Bone marrow (tissue), 2 donors: ENCODE measurements at regions not wholly inside any gene's neighbourhood (a gene's known extent, or its start where the extent isn't known, plus 50 kb on each side); places are given as distances from the start of the nearest gene placed in this dataset.

ENCODE experiments used
- DNase-seq, 2 donors: peaks; one replicate each; lab custom pipeline; 2025; lab: John Stamatoyannopoulos, UW

DNA sequence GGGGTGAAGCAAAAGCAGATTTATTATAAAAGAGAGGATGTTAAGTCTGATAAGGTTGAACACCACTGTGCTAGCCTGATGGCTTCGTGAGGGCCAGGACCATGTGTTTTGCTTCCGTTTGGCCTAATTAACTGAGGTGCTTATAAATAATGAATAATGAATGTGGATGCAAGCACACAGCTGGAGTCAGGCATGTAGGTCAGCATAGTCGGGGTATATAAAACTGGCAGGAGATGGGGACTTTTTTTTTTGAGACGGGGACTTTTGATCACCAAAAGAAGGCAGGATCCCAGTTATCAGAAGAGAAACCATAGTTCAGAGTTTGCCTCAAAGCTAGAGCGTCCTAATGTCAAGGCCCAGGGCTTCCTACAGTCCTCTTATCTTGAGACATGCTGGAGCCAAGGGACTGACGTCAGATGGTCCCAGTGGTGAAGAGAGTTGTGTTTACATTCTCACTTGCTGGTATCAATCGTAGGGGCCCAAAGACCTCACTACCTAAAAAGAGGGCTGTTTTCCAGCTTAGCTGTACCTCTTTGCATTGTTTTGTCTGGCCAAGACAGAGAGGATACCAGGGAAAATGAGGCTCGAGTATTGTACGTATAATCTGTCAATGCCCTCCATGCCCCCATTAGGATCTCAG, 50.4 kb downstream of the RTL9 start:
- DNase-seq: no peak

DNA sequence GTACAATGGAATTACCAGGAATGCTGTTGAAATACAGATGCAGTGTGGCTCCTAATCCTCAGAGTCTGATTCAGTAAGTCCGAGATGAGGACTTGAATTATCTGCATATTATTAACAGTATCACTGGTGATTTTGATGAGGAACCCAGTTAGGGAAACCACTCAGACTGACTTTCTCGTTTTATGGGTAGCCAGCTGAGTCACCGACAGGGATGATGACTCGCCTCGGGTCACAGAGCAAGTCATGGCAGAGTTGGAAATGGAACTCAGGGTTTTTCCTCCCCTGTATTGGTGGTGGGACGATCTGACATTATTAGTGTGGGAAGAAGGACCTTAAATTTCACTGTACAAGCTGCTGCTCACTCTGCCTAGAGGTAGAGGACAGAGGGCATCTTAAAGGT, 51.3 kb downstream of the RTL9 start:
- DNase-seq: peak in 1 of 2 donors; percentile 40

DNA sequence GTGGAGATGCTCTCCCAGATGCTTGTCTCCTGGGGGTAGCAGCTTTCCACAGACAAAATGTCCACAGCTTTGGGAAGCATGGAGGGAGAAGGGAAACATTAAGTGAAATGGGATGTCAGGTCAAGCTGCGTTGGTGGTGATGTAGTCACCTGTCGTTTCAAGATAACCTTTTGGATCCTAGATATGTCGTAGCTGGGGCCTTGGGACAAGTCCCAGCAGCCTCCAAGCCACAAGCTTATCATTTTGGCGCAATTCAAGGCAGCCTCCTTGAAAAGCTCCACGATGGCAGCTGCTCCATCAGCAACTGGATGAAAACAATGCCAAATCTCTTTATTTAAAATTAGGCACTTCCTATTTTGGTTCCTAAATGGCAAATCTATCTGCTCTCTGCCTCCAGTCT, 52.0 kb downstream of the RTL9 start:
- no peak for DNase-seq

DNA sequence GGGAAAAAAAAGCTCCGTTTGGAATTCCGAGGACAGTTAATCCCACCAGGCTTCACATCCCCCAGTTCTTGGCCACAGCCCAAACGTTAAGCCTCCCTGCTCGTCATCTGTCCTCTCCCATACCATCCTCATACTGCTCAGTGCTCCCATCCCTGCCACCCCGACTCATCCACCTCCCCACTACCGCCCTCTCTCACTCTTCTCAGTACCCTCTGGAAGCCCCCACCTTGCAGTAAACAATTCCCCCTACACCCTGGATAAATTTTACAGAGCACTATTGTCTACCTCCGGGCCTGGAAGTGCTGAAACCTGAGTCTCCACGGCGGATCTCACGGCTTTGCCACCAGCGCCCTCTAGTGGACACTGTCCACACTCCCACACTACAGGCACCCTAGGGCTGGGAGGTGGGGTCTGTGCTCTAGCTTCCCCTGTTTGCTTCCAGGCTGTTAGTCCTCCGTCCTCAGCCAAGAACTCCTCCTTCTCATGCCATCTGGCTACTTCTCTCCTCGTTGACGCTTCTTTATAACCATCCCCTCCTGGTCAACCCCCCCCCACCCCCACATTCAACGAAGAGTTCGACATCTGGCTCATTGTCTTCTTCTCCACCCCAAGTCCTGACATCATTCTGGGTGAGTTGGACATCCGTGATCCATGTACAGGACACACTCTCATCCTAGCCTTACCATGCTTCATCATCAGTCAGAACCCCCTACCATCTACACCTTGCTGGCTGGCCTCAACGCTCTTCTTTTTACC, 54.5 kb downstream of the RTL9 start:
- peak; percentile 2 to 54 for DNase-seq

DNA sequence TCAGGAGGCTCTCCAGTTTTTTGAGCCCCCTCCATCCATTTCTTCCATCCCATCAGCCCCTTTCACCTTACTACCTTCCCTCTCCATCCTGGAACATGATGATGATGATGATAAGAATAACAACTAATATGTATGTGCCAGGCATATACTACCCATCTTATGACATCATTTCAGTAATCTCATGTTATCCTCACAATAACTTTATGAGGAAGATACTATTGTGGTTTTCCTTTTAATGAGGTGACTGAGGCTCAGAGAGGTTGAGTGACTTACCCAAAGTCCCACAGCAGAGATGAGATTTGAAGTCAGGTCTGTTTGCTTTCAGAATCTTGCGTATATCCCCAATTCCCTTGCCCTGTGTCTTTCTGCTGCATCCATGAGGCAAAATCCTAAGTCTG, 55.1 kb downstream of the RTL9 start:
- DNase-seq: no peak

DNA sequence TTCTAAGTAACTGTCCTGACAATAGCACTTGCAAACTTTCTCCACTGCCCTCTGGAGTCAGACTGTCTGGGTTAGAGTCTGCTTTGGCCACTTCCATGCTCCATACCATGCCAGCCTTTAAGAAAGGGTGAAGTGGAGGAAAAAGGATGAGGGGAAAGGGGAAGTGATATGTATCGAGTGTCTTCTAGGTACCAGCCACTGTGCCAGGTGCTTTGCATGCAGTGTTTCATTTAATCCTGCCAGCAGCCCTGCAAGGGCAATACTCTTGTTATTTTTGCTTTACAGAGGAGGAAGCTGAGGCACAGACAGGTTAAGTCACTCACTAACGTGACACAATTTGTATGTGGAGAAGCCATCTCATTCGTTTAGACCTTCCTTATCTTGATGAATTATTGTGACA, 55.6 kb downstream of the RTL9 start:
- DNase-seq: no peak

DNA sequence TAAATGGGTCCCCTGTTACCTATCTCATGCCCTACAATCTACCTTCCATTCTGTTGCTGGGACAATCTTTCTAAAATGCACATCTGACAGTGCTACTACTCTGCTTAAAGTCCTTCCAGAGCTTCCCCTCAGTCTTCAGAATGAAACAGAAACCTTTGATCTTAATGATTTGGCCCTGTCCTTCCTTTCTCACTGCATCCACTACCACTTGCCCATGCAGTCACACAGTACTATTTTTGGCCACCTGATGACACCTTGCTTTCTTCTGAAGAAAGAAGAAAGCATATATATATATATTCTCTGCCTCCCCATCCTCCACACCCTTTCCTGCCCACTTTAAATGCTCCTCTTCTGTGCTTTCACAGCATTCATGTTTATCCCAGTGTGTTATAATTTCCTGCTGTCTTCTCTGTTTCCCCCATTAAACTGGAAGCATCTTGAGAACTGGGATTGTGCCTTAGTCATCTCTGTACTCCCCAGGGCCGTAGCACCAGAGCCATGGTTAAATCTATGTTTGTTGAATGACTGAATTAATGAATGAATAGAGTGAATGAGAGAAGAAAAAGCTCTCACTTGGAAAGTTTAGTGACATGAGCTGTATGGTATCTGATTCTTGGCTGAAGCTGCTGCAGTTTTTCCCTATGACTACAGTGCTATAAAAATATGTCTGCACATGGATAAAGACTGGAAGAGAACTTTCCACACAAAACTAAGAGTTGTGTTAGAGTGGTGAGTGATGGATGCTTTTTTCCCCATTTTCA, 56.2 kb downstream of the RTL9 start:
- no peak for DNase-seq

DNA sequence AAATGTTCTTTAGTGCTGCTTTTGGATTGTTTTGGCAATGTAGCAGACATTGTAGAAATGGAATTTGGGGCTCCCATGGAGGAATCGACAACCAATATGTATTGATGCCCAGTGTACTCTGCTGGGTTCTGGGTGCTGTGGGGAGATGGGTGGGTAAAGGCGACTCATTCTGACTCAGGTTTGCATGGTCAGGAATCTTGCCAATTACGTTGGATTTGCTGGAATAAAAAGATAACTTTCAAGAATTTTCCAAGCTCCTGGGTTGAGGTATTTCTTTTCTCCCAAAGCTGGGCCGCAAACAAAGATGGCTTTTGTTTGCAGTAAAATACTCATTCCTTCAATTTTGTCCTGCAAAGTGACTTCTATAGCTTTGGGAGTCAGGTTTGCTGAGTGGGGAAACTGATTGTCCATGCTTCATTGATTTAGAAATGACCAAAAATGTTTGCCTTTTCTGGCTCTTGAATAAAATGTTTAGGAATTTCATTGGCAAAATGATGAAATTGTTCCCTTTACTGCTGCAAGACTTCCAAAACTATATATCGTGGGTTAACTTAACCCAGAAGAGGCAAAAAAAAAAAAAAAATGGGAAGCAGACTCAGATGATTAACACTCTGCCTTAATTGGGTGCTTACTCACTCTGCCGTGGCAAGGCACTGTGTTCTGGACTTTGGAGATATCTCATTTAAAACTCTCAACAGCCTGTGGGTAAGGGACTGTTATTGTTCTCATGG, 57.0 kb downstream of the RTL9 start:
- no peak for DNase-seq

DNA sequence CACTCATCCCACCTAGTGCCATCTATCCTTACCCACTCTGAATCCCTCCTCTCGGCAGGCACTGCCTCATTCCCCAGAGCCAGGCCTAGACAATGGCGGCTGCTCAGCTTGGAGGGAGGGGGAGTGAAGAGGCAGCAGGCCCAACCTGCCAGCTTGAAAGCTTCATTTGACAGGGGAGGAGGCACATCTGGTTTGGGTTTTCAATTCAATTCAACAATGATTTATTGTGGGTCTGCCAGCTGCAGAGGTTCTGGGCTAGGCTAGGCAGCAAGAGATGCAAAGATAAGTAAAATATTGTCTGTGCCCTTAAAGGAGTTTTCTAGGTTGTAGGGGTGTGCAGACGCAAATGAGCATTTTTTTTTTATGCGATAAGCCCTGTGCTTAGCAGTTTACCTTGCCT, 58.5 kb downstream of the RTL9 start:
- DNase-seq: no peak

DNA sequence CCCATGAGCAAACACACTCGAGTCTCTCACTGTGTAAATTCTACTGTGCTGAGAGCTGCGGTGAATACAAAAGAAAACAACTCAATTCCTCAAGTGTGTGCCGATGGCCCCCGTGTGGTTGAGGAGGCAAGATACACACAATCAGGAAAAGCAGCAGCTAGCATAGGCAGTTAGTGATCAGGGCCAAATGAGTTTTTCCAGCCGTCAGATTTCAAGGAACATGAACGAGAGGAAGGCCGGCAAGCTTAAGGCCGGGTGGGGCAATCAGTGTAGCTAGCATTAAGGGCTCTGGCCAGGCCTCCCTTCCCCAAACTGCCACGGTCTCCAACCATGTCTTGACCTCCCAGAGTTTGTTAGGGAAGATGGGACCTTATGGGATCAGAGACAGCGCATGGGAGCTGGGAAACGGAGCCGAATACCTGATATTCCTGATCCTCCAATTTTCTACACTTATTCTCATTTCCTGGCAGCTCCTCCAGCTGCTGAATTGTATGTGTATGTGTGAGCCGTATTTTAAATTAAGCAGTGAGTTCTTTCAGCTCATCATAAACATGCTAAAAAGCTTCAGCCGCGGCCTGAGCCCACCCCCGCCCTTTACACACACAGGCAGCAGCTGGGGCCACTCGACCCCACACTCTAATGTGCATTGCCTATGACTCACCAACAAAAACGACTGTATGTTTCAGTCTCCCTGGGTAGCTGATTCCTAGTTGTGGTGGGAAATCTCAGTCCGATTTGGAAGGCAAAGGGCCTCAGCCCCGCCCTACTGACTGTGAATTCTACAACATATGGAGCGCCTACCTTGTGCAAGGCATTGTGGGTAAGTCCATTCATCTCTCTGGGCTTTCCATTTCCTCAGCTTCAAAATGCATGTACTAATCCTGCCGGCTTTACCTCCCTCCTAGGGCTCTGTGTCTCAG, 59.9 kb downstream of the RTL9 start:
- DNase-seq: no peak

DNA sequence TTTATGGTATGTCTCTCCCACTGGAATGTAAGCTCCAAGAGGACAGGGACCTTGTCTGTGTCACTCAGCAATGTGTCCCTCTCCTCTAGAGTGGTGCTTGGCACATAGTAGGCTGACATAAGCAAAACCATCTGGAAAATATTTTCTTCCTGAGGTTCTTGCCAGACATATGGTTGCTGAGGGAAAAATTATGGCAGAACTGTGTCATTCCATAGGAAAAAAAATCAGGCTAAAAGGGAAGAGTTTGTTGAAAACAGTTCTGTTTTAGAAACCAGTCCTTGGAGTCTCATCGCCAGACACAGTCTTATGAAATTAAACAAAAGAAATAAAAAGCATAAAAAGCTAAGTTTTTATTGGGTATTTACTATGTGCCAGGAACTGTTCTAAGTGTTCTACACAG, 60.9 kb downstream of the RTL9 start:
- DNase-seq: no peak

DNA sequence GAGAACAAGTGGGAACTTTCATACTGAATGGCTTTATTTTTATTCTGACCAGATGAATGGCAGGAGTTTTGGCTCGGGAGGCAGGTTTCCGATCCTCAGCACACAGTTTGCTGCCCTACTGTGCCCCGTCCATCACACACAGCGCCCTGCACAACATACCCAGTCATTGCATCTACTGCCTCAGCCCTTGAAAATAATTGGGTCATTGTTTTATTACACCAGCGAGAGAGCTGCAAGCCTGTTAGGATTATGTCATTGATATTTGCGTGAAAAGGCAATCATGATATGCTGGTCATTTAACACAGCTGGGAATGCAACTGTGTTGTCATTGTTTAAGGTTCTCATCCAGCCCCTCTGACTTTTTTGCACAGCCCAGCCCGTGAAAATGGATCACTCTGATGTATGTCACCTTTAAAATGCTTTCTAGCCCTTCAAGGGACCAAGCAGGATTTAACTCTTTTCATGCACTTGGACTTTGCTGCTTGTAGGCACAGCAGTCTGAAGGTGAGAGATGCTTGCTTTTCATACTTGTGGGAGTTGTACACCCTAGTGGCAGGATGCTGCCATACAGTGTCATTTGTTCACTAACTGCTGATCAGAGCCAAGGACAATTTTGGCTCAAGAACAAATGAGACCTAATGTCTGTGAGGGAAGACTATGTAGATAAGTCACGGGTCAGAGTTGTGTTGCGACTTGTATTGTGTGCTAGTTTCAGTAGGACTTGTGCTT, 62.3 kb downstream of the RTL9 start:
- DNase-seq: no peak

DNA sequence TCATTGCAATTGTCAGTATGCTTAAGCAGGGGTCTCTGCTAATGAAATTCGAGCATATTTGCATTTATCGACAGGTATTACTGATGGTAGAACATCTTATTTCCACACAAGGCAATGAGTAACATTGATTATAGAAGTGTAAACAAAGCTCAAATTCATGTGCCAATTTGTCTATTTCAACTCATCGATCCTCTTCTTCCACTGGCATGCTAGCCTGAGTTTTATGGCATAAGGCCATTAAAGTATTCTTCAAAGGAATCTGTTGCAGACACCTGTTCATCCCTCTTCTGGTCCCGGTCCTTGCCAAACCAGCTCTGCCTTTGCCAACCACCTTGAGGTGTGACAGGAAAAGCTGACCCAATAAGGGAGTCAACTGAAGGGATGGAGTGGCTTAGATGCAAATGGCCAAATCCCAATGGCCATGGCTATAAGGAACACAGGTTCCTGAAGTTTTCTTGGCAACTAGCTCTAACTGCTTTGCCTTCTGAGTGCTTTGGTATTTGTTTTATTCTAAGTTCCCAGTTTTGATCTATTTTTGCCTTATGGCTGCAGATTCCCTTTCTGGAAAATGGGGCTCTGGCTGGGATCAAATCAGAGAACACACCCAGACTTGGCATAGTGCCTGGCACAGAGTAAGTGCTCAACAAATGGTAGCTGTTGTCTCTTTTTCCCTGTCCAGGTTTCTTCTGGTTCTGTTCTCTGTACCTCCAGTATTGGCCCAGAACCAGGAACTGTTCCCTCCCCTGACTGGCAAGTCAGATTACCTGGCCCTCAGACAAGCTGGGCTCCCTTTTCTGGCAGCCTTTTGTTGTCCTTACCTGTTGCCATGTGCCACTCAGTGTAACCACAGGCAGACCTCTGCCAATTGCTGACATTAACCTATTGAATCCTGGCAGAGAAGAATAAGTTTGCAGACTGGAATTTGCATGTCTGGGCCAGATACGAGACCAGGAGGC, 63.1 kb downstream of the RTL9 start:
- DNase-seq: no peak

DNA sequence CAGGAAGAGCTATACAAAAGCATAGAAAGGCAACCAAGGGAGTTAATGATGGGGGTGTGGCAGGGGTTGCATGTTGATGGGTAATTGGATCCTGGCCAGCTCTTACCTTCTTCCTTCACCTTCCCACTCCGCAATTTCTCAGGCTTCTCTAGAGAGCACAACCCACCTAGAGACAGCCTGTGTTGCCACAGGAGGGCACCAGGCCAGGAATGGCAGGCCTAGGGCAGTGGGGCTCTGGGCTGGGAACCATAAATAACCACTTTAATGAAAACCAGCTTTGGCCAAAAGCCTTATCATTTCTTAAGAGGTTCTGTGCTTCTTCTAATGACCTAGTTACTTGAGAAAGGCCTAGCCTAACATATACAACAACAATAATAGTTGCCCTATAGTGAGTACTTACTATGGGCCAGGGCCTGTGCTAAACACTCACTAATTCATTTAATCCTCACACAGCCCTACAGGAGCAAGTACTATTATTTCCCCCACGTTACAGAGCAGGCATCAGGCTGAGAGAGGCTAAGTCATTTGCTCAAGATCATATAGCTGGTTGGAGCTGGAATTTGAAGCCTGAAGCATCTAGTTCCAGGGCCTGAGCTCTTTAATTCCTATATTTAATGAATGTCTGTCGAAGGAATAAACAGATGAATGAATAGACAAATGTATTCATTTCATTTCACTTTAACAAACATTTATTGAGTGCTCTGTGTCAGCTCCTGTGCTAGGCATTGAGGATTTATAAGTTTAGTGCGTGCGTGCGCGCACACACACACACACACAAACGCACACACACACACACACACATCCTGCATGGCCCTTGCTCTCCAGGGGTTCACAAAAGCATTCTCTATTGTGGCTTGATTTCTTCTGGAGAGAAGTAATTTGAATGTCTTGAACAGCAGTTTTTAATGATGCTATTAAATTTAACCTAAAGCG, 66.8 kb downstream of the RTL9 start:
- DNase-seq: no peak

DNA sequence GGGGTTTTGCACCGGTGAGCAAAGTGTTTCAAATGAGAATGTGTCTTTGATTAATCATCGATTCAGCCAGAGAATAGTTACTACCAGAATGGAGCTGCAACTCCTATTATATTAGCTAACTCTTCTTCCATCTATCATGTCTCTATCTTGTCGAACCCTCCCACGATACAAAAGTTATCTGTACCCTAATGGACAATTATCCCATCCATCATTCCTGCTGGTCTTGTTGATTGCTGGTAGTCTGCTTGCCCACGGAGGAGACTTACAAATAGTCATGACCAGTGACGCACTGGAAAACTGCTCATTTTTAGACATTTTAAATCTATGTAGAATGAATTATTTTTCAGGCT, 67.5 kb downstream of the RTL9 start:
- no peak for DNase-seq

DNA sequence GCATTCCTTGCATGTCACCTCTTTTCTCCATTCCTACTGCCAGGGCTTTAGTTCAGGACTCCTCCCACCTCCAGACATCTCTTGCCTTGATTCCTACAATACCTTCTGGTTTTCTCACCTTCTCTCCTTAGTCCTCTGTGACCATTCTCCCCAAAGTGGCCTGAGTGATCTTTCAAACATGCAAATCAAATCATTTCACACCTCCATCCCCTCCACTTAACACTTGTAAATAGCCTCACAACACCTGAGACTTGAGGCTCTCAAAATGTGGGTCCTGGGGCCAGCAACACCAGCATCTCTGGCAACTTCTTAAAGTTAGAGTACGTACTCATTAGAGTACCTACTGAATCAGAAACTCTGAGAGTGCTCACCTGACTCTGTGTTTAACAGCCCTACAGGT, 68.4 kb downstream of the RTL9 start:
- no peak for DNase-seq

DNA sequence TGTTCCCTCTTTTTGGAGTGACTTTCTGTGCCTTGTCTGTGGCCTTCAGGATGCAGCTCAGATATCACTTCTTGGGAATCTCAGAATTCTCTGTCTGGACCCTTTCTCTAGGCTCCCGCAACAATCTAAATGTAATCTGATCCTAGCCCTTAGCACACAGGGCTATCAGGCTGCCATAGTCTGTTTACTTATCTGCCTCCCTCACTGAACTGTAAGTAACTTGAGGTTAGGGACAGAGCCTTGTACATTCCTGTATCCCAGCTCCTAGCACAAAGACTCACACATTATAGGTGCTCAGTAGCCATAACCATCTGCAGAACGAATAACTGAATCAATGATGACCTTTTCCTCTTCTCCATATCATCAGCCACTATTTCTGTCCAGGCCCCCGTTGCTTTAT, 69.5 kb downstream of the RTL9 start:
- no peak for DNase-seq

DNA sequence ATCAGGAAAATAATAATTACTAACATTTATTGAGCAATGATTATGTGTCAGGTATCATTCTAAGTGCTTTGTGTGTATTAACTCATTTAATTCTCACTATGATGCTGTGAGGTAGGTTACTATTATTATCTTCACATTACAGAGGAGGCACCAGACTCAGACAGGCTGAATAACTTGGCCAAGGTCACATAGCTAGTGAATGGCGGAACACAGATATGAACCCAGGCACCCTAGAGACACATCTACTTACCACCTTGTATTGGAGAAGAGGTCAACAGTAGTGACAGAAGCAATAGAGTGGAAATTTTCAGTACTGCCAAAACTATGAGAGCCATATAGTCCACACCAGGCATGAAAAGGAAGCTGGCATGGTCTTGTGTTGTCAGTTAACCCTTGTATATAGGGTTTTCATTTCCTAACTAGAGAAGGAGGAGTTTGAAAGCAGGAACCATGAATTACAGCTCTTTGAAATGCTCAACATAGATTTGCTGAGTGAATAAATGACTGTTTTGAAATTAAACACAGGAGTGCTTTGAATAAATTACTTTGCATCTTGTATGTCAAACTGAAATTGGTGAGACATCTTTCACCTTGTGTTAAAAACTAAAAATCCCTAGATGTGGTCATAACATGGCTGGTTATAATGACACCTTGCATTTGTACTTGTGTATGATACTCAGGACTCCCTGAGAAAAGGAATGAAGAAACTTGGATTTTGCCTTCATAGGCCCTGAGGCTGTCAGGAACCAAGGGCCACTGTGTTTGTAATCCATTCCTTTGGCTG, 71.8 kb downstream of the RTL9 start:
- no peak for DNase-seq
